ENCODE measurements at regions not wholly inside any gene's neighbourhood (a gene's known extent, or its start where the extent isn't known, plus 50 kb on each side); places are given as distances from the start of the nearest gene placed in this dataset.

DNA sequence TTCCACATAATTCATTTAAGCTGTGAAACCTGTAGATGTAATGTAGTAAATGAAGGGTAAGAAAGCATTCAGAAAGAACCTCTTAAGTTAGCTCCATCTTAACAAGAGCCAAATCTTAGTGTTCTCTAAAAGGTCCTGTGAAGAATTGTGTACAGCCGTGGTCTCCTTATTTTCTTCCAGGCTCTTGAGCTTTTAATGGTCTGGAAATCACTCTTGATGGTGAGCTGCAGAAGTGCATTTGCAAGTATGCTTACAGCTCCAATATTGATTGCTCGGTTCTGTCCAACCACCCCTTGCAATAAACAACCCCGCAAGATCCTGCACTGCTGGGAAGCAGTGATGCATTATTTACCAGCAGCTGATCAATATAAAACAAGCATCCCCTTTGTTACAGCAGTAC lies 690.8 kb upstream of the FZD8 start:
- TF ChIP-seq TAF1 (IDR thresholded peaks at IDR 0.05; ENCODE audit: borderline replicate concordance, low read depth, low read length) (no peak), POLR2AphosphoS5 (IDR thresholded peaks at IDR 0.05; ENCODE audit: low read depth, low read length) (no peak)

Measured in GM12892 (cell line).